Epithelial cell of proximal tubule (primary cell): ENCODE measurements at regions not wholly inside any gene's neighbourhood (a gene's known extent, or its start where the extent isn't known, plus 50 kb on each side); places are given as distances from the start of the nearest gene placed in this dataset.
"Not testable (repeated sequence)": the region's sequence is repeated elsewhere in the genome, so short reads cannot be mapped to it uniquely, and the experiment has no call there.

Experiments
- DNase-seq: peaks from one replicate; pipeline ENCODE4 v3.0.0-alpha.2; 2011; ENCODE audit warnings: low read depth
- H3K4me3 ChIP-seq: 2 replicates; pipeline ENCODE4 v1.5.1; 2011; ENCODE audit warnings: low read depth, mild to moderate bottlenecking, low read length
- CTCF ChIP-seq: conservative IDR thresholded peaks from 2 replicates; pipeline ENCODE4 v1.5.1; 2012; ENCODE audit warnings: low read depth, mild to moderate bottlenecking, low read length

DNA sequence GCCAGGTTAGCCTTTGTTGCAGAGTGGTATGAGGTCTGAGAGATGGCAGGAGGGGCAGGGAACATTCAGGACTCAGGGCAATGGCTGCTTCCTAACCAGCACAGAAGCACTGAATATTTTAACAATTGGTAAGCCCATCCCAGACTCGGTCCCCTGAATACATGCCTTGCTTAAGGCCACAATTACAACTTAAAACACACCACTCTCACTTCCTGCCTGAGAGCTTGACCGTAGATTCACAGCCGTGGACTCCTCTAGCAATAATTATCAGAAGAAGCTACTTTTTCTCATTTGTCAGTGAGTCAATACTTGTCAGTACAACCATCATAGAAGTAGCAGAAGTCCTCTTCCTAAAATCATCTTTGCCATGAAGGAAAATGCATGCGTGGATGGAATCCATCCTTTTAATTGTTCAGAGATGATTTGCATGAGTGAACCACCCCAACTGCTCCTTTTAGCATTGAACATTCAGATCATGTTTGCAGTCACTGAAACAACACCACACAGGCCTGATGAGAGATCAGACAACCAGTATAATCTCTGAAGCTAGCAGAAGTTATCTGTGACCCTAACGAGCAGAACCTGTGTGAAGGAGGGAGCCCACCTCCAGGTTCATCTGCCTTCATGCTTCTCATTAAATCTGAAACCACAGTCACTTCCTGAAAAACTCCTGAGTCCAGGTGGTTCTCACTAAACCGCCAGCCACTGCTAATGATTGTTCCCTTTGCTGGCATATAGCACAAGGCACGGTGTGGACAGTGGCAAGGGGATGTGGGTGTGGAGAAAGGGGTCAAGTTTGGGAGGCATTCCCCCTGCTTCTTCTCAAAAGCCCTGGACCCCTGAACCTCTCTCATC is 333.9 kb upstream of the CNR1 start:
- TF ChIP-seq CTCF: no peak
- H3K4me3 ChIP-seq: no peak overlapping the region
- DNase-seq: no peak

GRCh38 chr6:88499436-88499835 is 333.3 kb upstream of the CNR1 start:
- H3K4me3 ChIP-seq: no peak overlapping the region
- DNase-seq: no peak
- TF ChIP-seq CTCF: no peak

- H3K4me3 ChIP-seq, DNase-seq: not testable (repeated sequence)
Observed at GRCh38 chr6:88497403-88497802, 331.3 kb upstream of the CNR1 start.

GRCh38 chr6:88494401-88495140 is 328.4 kb upstream of the CNR1 start:
- no peak for TF ChIP-seq CTCF
- no peak overlapping the region for H3K4me3 ChIP-seq
- DNase-seq: no peak

DNA sequence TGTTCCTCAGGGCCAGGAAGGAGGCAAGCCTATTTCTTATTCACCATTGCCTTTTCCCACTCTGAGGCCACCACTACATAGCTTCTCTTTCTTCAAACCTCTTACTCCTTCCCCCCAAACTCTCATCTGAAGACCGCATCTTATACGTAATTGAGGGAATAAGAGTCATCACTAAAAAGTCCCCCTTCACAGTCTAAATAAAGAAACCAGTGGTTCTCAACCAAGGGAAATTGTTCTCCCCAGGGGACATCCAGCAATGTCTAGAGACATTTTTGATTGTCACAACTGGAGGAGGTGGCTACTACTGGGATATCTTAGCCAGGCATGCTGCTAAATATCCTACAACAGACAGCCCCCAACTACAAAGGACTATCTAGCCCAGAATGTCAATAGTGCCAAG is 327.6 kb upstream of the CNR1 start:
- DNase-seq: no peak
- H3K4me3 ChIP-seq: no peak overlapping the region
- TF ChIP-seq CTCF: no peak

DNA sequence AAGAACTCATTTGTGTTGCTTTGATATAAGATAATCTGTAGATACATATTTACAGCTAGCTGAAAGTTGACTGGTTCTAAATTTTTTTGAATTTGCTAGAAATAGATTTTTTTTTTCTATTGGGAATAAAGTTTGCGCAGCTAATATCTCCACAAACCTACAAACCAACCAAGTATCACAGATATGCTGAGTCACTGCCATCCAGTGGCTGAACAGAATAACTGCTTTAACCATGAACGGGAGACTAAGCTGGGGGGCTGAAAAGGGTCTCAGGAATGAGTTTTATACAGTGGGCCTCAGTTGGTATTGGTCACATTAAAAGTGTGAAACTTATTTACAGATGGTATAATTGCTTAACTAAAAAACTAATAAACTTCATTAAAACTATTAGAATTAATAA is 326.7 kb upstream of the CNR1 start:
- no peak overlapping the region for H3K4me3 ChIP-seq
- DNase-seq: no peak
- peak; percentile 79 for TF ChIP-seq CTCF

- no peak for DNase-seq
- no peak overlapping the region for H3K4me3 ChIP-seq
- no peak for TF ChIP-seq CTCF
Observed at GRCh38 chr6:88492241-88492640, 326.1 kb upstream of the CNR1 start.
